CD4-positive, alpha-beta T cell (primary cell): ENCODE measurements at regions not wholly inside any gene's neighbourhood (a gene's known extent, or its start where the extent isn't known, plus 50 kb on each side); places are given as distances from the start of the nearest gene placed in this dataset.

Experiments used
- ATAC-seq: fragments of 200-7000 bp; cut with Tn5 transposase; one replicate; pipeline ENCODE4 v1.10.0; 2022; ENCODE audit warnings: mild to moderate bottlenecking; ENCODE audit not compliant: poor library complexity
- CTCF ChIA-PET: fragments of 350-600 bp; sonication (Branson Sonifier 250); formaldehyde crosslinking; loops from one replicate; lab custom pipeline; 2021; ENCODE audit warnings: antibody characterized with exemption, inconsistent platforms; lab: Charles Lee
- POLR2A ChIA-PET: fragments of 350-600 bp; sonication (Branson Sonifier 250); formaldehyde crosslinking; loops from one replicate; lab custom pipeline; 2021; ENCODE audit warnings: antibody characterized with exemption, inconsistent platforms; lab: Charles Lee
- DNase-seq, 14 experiments: peaks; one replicate each; pipeline ENCODE4 v3.0.0-alpha.2; 2013 to 2020; ENCODE audit warnings: mixed read lengths in 2 of 14
- H3K27ac ChIP-seq, 2 donors: one replicate each; pipeline versions ENCODE4 v1.5.1 to v1.7.0; 2013; ENCODE audit warnings: low read length in 2 of 2, low read depth in 1 of 2, mild to moderate bottlenecking in 1 of 2
- H3K27me3 ChIP-seq, 2 experiments: 1 replicate in 1 of 2; 2 replicates in 1 of 2; pipeline versions ENCODE4 v1.6.1 to v1.7.0; 2013; ENCODE audit warnings: low read length in 2 of 2, control low read depth in 1 of 2, mild to moderate bottlenecking in 1 of 2, moderate library complexity in 1 of 2; ENCODE audit not compliant: insufficient read depth in 2 of 2, control insufficient read depth in 1 of 2
- H3K36me3 ChIP-seq: one replicate; pipeline ENCODE4 v1.6.1; 2013; ENCODE audit warnings: low read length, control low read depth; ENCODE audit not compliant: insufficient read depth
- H3K4me1 ChIP-seq: one replicate; pipeline ENCODE4 v1.6.1; 2013; ENCODE audit warnings: low read length, control low read depth; ENCODE audit not compliant: insufficient read depth
- H3K4me3 ChIP-seq: one replicate; pipeline ENCODE4 v1.5.1; 2013; ENCODE audit warnings: mild to moderate bottlenecking, low read length, moderate library complexity
- H3K9me3 ChIP-seq, 2 experiments: 1 replicate in 1 of 2; 2 replicates in 1 of 2; pipeline versions ENCODE4 v1.6.1 to v1.7.0; 2013; ENCODE audit warnings: low read length in 2 of 2, mild to moderate bottlenecking in 2 of 2, control low read depth in 1 of 2, moderate library complexity in 1 of 2; ENCODE audit not compliant: control insufficient read depth in 1 of 2, insufficient read depth in 1 of 2
- H3K27ac Mint-ChIP-seq: one replicate; pipeline ENCODE4 v1.8.0; 2020; ENCODE audit warnings: mixed read lengths
- H3K27me3 Mint-ChIP-seq: one replicate; pipeline ENCODE4 v1.8.0; 2021; ENCODE audit warnings: mixed read lengths
- H3K36me3 Mint-ChIP-seq: one replicate; pipeline ENCODE4 v1.8.0; 2021; ENCODE audit warnings: low read depth, mixed read lengths
- H3K4me1 Mint-ChIP-seq: one replicate; pipeline ENCODE4 v1.8.0; 2021; ENCODE audit warnings: low read depth, mixed read lengths
- H3K4me3 Mint-ChIP-seq: one replicate; pipeline ENCODE4 v1.8.0; 2020; ENCODE audit warnings: mild to moderate bottlenecking, mixed read lengths
- H3K9me3 Mint-ChIP-seq: one replicate; pipeline ENCODE4 v1.8.0; 2020; ENCODE audit warnings: mixed read lengths
- CTCF ChIP-seq: fragments of 200-600 bp; IDR thresholded peaks from one replicate; pipeline ENCODE4 v1.8.0; 2022; ENCODE audit warnings: antibody characterized with exemption, mild to moderate bottlenecking
- intact Hi-C, 2 experiments: fragments of 100-400 bp; cut with DNase I in 1 of 2; cut with micrococcal nuclease in 1 of 2; formaldehyde crosslinking; loops; one replicate each; pipeline versions ENCODE4 v1.15.1 to v1.9.0; 2023 to 2025; cut with DNase I, micrococcal nuclease

- no peaks in the 10 kb centered on the region for H3K27me3 Mint-ChIP-seq
- POLR2A ChIA-PET: no interaction called here
- TF ChIP-seq CTCF: no peak
- intact Hi-C loops: no loop called here
- H3K9me3 ChIP-seq: peaks cover 0 to 22% of the 10 kb centered on the region in 2 experiments
- no peak for ATAC-seq
- H3K36me3 Mint-ChIP-seq: no peaks in the 10 kb centered on the region
- H3K27ac ChIP-seq: no peak overlapping the region
- H3K4me1 Mint-ChIP-seq: no peaks in the 10 kb centered on the region
- no peak overlapping the region for H3K4me3 ChIP-seq
- peak in 1 of 14 experiments; percentile 5 for DNase-seq
- CTCF ChIA-PET: no interaction called here
- H3K9me3 Mint-ChIP-seq: peaks cover 4% of the 10 kb centered on the region
- no peaks in the 10 kb centered on the region for H3K27me3 ChIP-seq
- no peaks in the 10 kb centered on the region for H3K4me1 ChIP-seq
- H3K27ac Mint-ChIP-seq: no peak overlapping the region
- H3K36me3 ChIP-seq: no peaks in the 10 kb centered on the region
- no peak overlapping the region for H3K4me3 Mint-ChIP-seq
Measured at GRCh38 chr2:212831671-212832199, 293.1 kb upstream of the ERBB4 start.

GRCh38 chr2:212816267-212816666, 277.7 kb upstream of the ERBB4 start:
- Histone ChIP-seq H3K27me3 (no peaks in the 10 kb centered on the region), H3K9me3 (no peaks in the 10 kb centered on the region), H3K36me3 (no peaks in the 10 kb centered on the region), H3K4me3 (no peak overlapping the region), H3K27ac (no peak overlapping the region), H3K4me1 (no peaks in the 10 kb centered on the region)
- Mint-ChIP-seq H3K27ac (no peak overlapping the region), H3K27me3 (no peaks in the 10 kb centered on the region), H3K9me3 (no peaks in the 10 kb centered on the region), H3K4me3 (no peak overlapping the region), H3K4me1 (peaks cover 7% of the 10 kb centered on the region), H3K36me3 (no peaks in the 10 kb centered on the region)
- POLR2A ChIA-PET: no interaction called here
- CTCF ChIA-PET: no interaction called here
- TF ChIP-seq CTCF: no peak
- ATAC-seq (no peak), DNase-seq (peak in 1 of 14 experiments; percentile 0)
- intact Hi-C loops: no loop called here

- Mint-ChIP-seq H3K27me3 (no peaks in the 10 kb centered on the region), H3K36me3 (no peaks in the 10 kb centered on the region), H3K4me1 (peaks cover 7% of the 10 kb centered on the region), H3K27ac (no peak overlapping the region), H3K9me3 (no peaks in the 10 kb centered on the region), H3K4me3 (no peak overlapping the region)
- Histone ChIP-seq H3K4me1 (no peaks in the 10 kb centered on the region), H3K27me3 (no peaks in the 10 kb centered on the region), H3K27ac (no peak overlapping the region), H3K36me3 (no peaks in the 10 kb centered on the region), H3K4me3 (no peak overlapping the region), H3K9me3 (no peaks in the 10 kb centered on the region)
- ATAC-seq (no peak), DNase-seq (peak in 1 of 14 experiments; percentile 27)
- intact Hi-C loops: no loop called here
- TF ChIP-seq CTCF: no peak
- POLR2A ChIA-PET: no interaction called here
- CTCF ChIA-PET: no interaction called here
Measured at GRCh38 chr2:212815453-212815852, 276.9 kb upstream of the ERBB4 start.
